SK-N-SH treated with all-trans-retinoic acid at 6 μM for 48 hours (cell line): ENCODE measurements at regions not wholly inside any gene's neighbourhood (a gene's known extent, or its start where the extent isn't known, plus 50 kb on each side); places are given as distances from the start of the nearest gene placed in this dataset.

ENCODE experiments used
- ZFP3 ChIP-seq: fragments of 250-450 bp; sonication (Bioruptor Pico); IDR thresholded peaks from 2 replicates; pipeline ENCODE4 v1.5.0; 2020; ENCODE audit warnings: mild to moderate bottlenecking, moderate library complexity
- ZFP30 ChIP-seq: fragments of 450-650 bp; formaldehyde crosslinking; IDR thresholded peaks from 2 replicates; pipeline ENCODE4 v1.5.0; 2022; ENCODE audit warnings: mild to moderate bottlenecking, moderate library complexity
- ZNF8 ChIP-seq: fragments of 450-650 bp; formaldehyde crosslinking; IDR thresholded peaks from 2 replicates; pipeline ENCODE4 v1.5.0; 2020; ENCODE audit warnings: mild to moderate bottlenecking, moderate library complexity
- TF ChIP-seq, protein P1 (sequence below): fragments of 250-450 bp; sonication (Bioruptor Pico); IDR thresholded peaks from 2 replicates; pipeline ENCODE4 v1.8.0; 2020; ENCODE audit warnings: mild to moderate bottlenecking, moderate library complexity, borderline replicate concordance

DNA sequence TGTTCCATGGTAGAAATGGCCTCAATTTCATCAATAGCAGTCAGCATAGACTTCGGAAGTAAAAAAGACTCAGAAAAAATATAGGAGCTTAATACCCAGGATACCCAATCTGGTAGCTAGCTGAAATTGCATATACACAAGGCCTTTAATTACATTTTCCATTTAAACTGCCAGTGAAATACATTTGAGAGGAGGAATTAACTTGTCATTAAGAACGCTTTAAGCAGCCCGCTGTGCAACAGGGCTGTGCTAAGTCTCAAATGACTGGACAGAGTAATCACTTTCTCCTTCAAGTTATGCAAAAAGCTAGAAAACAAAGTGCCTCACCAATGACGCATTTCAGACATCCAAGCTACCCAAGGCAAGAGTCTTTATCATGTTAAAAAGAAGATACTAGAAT is 558.8 kb downstream of the MBD2 start:
- TF ChIP-seq, protein P1, sequence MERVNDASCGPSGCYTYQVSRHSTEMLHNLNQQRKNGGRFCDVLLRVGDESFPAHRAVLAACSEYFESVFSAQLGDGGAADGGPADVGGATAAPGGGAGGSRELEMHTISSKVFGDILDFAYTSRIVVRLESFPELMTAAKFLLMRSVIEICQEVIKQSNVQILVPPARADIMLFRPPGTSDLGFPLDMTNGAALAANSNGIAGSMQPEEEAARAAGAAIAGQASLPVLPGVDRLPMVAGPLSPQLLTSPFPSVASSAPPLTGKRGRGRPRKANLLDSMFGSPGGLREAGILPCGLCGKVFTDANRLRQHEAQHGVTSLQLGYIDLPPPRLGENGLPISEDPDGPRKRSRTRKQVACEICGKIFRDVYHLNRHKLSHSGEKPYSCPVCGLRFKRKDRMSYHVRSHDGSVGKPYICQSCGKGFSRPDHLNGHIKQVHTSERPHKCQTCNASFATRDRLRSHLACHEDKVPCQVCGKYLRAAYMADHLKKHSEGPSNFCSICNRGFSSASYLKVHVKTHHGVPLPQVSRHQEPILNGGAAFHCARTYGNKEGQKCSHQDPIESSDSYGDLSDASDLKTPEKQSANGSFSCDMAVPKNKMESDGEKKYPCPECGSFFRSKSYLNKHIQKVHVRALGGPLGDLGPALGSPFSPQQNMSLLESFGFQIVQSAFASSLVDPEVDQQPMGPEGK (CRISPR knock-in tag) = no peak
- no peak for TF ChIP-seq ZFP30 (CRISPR knock-in tag)
- TF ChIP-seq ZFP3 = no peak
- no peak for TF ChIP-seq ZNF8 (CRISPR knock-in tag)
